ENCODE measurements at regions not wholly inside any gene's neighbourhood (a gene's known extent, or its start where the extent isn't known, plus 50 kb on each side); places are given as distances from the start of the nearest gene placed in this dataset.

- TF ChIP-seq CTCF (IDR thresholded peaks at IDR 0.05), result no peak
- no peak for TF ChIP-seq POLR2A (IDR thresholded peaks at IDR 0.05)
Observed at GRCh38 chr3:159058859-159059258, 257.0 kb downstream of the MFSD1 start.
